ENCODE measurements at regions not wholly inside any gene's neighbourhood (a gene's known extent, or its start where the extent isn't known, plus 50 kb on each side); places are given as distances from the start of the nearest gene placed in this dataset.

DNA sequence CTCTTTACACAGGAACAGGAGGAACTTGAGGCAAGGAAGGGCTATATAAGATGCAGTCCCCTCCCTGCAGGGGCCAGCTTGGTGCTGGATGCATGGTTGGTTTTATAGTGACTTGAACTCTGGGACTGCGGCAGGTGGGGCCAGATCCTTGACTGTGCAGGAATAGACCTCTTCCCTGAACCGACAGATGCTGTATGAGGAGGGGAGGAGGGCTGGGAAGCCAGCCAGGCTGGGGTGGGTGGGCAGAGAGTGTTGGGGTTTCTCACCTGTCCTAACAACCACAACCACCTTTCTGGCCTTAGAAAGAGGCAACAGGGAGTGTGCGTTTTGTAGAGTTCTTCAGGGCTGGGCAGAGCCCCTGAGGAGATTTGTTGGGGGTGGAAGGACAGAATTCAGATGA is 798.1 kb downstream of the KCNJ18 start:
- TF ChIP-seq, protein P1, sequence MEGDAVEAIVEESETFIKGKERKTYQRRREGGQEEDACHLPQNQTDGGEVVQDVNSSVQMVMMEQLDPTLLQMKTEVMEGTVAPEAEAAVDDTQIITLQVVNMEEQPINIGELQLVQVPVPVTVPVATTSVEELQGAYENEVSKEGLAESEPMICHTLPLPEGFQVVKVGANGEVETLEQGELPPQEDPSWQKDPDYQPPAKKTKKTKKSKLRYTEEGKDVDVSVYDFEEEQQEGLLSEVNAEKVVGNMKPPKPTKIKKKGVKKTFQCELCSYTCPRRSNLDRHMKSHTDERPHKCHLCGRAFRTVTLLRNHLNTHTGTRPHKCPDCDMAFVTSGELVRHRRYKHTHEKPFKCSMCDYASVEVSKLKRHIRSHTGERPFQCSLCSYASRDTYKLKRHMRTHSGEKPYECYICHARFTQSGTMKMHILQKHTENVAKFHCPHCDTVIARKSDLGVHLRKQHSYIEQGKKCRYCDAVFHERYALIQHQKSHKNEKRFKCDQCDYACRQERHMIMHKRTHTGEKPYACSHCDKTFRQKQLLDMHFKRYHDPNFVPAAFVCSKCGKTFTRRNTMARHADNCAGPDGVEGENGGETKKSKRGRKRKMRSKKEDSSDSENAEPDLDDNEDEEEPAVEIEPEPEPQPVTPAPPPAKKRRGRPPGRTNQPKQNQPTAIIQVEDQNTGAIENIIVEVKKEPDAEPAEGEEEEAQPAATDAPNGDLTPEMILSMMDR (conservative IDR thresholded peaks at IDR 0.05) = no peak
- no peak overlapping the region for H3K27ac ChIP-seq

DNA sequence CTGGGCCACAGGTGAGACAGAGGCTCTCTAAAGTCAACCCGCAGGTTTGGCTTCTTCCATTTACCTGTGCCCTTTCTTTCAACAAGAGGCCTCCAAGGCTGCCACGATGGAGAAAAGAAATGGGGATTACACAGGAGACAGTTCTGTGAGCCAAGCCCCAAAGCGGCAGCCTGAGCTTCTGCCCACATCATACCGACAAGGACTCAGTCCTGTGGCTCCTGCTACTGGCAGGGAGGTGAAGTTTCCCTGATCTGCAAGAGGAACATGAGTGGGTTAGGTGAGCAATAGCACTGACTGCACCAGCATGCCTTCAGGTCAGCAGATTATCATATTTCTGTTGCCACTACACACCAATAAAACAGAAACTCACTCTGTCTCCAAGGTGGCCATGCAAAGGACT is 800.0 kb downstream of the KCNJ18 start:
- TF ChIP-seq, protein P1 (conservative IDR thresholded peaks at IDR 0.05) = no peak
- no peak overlapping the region for H3K27ac ChIP-seq

DNA sequence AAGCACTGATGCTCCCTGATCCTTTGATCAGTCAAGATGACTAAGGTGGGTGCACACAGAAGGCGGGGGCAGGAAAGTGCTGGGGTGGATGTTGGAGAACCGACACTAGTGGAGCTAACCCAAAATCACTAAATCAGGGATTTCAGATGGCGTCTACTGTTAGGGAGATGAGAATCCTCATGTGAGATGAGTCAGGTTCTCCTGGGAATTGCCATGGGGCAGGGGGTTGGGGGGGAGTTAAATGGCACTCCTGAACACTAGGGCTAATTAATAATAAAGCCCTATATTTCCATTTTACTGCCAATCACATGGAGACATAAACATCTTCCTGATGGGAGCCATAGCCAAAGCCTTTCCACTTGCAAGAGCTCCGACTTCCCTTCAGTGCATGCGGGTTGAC is 804.1 kb downstream of the KCNJ18 start:
- H3K27ac ChIP-seq = no peak overlapping the region
- TF ChIP-seq, protein P1 (conservative IDR thresholded peaks at IDR 0.05) = no peak

DNA sequence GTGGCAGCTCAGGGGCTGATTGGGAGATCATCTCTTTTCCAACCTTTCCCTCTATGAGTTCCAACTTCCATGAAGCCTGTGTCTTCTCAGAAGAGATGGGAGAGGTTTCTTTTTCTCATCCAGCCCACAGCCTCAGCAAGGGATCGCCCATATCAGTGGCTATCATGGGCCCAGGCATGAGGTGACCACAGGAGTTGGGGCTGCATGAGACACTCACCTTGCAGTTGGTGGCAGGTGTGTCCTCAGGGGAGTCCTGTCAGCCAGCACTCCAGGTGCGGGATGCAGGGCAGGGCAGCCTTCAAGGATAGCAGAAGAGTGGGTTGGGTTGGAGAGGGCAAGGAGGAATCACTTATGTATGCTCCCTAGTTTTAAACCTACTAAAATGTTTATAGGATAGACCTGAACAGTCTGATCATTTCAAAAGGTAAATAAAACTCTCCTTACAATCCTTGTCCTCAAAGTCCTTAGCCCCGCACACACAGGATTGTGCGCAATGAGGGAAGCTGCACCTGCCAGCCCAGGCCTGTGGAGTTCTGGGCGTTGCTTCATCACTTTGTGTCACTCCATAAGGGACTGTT is 811.1 kb downstream of the KCNJ18 start:
- TF ChIP-seq, protein P1 (conservative IDR thresholded peaks at IDR 0.05) = no peak
- no peak overlapping the region for H3K27ac ChIP-seq

DNA sequence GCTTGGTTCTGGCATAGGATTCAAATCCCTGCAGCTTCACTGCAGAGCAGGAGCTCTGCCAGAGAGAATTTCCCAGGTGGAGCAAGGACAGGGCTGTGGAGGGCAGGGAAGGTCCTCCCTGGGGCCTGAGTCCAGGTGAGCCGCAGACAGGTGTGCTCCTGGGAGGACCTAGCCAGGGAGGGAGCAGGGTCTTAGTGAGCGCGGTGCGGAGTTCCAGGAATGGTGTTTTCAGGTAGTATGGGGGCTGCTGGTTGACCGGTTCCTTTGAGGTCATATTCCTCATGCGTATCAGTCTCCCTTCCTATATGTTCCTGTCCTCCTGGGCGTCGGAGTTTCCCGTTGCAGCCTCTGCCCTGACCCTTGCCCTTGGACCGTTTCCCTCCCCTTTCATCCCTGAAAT is 813.3 kb downstream of the KCNJ18 start:
- TF ChIP-seq, protein P1 (conservative IDR thresholded peaks at IDR 0.05) = no peak
- H3K27ac ChIP-seq = no peak overlapping the region

DNA sequence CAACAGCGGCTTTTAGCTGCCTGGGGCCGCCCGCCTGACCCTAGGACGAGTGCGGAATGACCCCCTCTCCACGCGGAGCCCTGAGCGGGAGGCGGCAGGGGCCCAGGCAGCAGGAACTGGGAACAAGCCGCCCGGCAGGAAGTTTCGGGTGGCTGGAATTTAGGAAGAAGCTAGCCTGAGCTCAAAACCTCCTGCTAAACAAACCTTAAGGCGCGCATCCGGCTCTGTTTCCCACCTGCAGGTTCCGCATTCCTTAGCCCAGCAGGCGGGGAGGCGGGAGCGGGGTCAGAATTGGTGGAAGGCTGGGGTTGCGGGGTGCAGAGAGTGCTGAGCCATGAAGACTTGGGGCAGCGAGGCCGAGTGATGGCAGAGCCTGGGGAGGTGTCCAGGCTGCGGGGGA is 813.9 kb downstream of the KCNJ18 start:
- TF ChIP-seq, protein P1 (conservative IDR thresholded peaks at IDR 0.05) = no peak
- no peak overlapping the region for H3K27ac ChIP-seq

DNA sequence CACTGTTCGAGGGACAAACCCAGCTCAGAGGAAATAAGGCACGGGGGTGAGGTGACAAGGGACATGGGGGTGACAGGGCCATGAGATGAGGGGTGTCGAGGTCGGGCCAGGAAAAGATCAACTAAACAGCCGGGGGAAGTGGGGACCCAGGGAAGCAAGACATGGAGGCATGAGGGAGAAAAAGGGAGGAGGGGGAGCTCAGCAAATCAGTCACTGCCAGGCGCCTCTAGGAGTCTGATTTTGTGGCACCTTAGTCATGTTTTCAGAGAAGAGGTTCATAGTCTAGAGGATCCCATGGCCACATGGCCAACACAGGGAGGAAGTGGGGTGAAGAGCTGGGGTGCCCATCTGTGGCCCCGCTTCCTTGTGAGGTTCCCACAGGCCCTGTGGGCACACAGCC is 814.5 kb downstream of the KCNJ18 start:
- H3K27ac ChIP-seq = no peak overlapping the region
- TF ChIP-seq, protein P1 (conservative IDR thresholded peaks at IDR 0.05) = no peak
